Vagina (tissue), 2 donors: ENCODE measurements at regions not wholly inside any gene's neighbourhood (a gene's known extent, or its start where the extent isn't known, plus 50 kb on each side); places are given as distances from the start of the nearest gene placed in this dataset.
"Not testable (repeated sequence)": the region's sequence is repeated elsewhere in the genome, so short reads cannot be mapped to it uniquely, and the experiment has no call there.

ENCODE experiments used
- DNase-seq, 2 donors: peaks; one replicate each; pipeline ENCODE4 v3.0.0-alpha.2; 2017; ENCODE audit errors: extremely low spot score in 2 of 2
- H3K27ac ChIP-seq: fragments of 200-600 bp; sonication (generic); one replicate; pipeline ENCODE4 v1.5.1; 2019
- H3K27me3 ChIP-seq: fragments of 200-600 bp; sonication (generic); one replicate; pipeline ENCODE4 v1.5.1; 2019
- H3K36me3 ChIP-seq, 2 donors: fragments of 200-600 bp; sonication (generic); one replicate each; pipeline ENCODE4 v1.5.1; 2017 to 2019
- H3K4me1 ChIP-seq: fragments of 200-600 bp; sonication (generic); one replicate; pipeline ENCODE4 v1.5.1; 2019
- H3K4me3 ChIP-seq, 2 donors: fragments of 200-600 bp; sonication (generic); 1 replicate in 1 of 2; 2 replicates in 1 of 2; pipeline ENCODE4 v1.5.1; 2016 to 2019
- H3K9me3 ChIP-seq: fragments of 200-600 bp; sonication (generic); one replicate; pipeline ENCODE4 v1.5.1; 2019
- CTCF ChIP-seq, 3 experiments: fragments of 450-650 bp in 2 of 3; fragments of 200-600 bp in 1 of 3; sonication (generic) in 1 of 3; IDR thresholded peaks; one replicate each; pipeline ENCODE4 v1.5.1; 2017 to 2019; ENCODE audit warnings: antibody characterized with exemption in 3 of 3, mild to moderate bottlenecking in 2 of 3, moderate library complexity in 2 of 3
- POLR2A ChIP-seq, 2 donors: fragments of 450-650 bp; IDR thresholded peaks; one replicate each; pipeline ENCODE4 v1.6.1; 2017; ENCODE audit warnings: antibody characterized with exemption in 2 of 2, mild to moderate bottlenecking in 2 of 2, moderate library complexity in 2 of 2
- POLR2AphosphoS5 ChIP-seq, 2 donors: sonication (generic); formaldehyde crosslinking; IDR thresholded peaks; one replicate each; pipeline ENCODE4 v1.9.0; 2017; ENCODE audit warnings: antibody characterized with exemption in 2 of 2, mild to moderate bottlenecking in 2 of 2, low read depth in 1 of 2; ENCODE audit not compliant: insufficient read depth in 1 of 2
- intact Hi-C: fragments of 100-400 bp; cut with DNase I; formaldehyde crosslinking; loops from one replicate; pipeline ENCODE4 v1.15.1; 2023

DNA sequence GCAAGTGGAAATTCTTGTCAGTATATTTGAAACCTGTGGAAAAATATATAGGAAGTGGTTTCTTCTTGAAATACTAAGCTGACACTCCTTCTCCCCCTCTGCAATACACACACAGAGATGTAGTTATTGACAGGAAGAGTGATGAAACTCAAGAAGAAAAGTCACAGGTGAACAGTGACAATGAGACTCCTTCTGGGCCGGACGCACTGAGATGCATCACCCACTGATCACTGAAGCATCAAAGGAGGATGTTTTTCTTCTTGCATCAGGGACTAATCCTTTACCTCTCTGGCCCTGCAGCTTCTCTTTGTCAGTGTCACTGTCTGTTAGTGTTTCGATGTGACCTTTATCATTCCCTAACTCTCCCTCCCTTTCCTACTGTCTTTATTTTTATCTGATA, 1864.2 kb upstream of the C9orf72 start:
- Histone ChIP-seq H3K36me3 (no peaks in the 10 kb centered on the region), H3K27ac (no peak overlapping the region), H3K27me3 (no peaks in the 10 kb centered on the region), H3K9me3 (no peaks in the 10 kb centered on the region), H3K4me1 (no peaks in the 10 kb centered on the region), H3K4me3 (no peak overlapping the region)
- intact Hi-C loops: no loop called here
- DNase-seq: no peak
- TF ChIP-seq POLR2AphosphoS5 (IDR thresholded peaks at IDR 0.05; ENCODE audit: insufficient read depth in 1 of 2, low read depth in 1 of 2) (no peak), POLR2A (IDR thresholded peaks at IDR 0.05) (no peak), CTCF (IDR thresholded peaks at IDR 0.05) (no peak)

DNA sequence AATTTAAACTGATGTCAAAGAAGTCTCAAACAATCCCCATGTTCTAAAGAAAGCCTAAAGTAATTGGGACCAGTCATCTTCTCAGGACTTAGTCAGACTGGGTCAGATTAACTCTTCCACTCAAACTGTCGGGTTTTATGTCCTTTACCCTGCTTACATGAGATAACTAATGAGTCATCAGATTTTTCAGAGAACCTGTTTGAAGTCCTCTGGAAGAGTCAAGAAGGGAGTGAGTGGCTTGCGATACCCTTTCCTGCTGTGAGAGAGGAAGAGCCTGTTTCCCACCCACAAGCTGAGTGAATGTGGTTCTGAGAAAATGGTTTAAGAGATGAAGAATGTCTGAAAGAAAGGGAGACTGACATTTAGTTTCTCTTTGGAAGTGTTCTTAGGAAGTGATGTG, 1866.7 kb upstream of the C9orf72 start:
- Histone ChIP-seq H3K9me3 (no peaks in the 10 kb centered on the region), H3K27ac (no peak overlapping the region), H3K27me3 (no peaks in the 10 kb centered on the region), H3K4me1 (no peaks in the 10 kb centered on the region), H3K4me3 (no peak overlapping the region), H3K36me3 (no peaks in the 10 kb centered on the region)
- DNase-seq: no peak
- TF ChIP-seq POLR2A (IDR thresholded peaks at IDR 0.05): no peak
- TF ChIP-seq CTCF (IDR thresholded peaks at IDR 0.05): no peak
- TF ChIP-seq POLR2AphosphoS5 (IDR thresholded peaks at IDR 0.05; ENCODE audit: insufficient read depth in 1 of 2, low read depth in 1 of 2): no peak
- intact Hi-C loops: no loop called here

- Histone ChIP-seq H3K4me3 (no peak overlapping the region), H3K4me1 (no peaks in the 10 kb centered on the region), H3K27ac (no peak overlapping the region), H3K27me3 (no peaks in the 10 kb centered on the region), H3K36me3 (no peaks in the 10 kb centered on the region), H3K9me3 (no peaks in the 10 kb centered on the region)
- intact Hi-C loops: no loop called here
- DNase-seq: no peak
- TF ChIP-seq CTCF (IDR thresholded peaks at IDR 0.05) (no peak), POLR2AphosphoS5 (IDR thresholded peaks at IDR 0.05; ENCODE audit: insufficient read depth in 1 of 2, low read depth in 1 of 2) (no peak), POLR2A (IDR thresholded peaks at IDR 0.05) (no peak)
Observed at GRCh38 chr9:29440449-29440848, 1867.2 kb upstream of the C9orf72 start.

DNA sequence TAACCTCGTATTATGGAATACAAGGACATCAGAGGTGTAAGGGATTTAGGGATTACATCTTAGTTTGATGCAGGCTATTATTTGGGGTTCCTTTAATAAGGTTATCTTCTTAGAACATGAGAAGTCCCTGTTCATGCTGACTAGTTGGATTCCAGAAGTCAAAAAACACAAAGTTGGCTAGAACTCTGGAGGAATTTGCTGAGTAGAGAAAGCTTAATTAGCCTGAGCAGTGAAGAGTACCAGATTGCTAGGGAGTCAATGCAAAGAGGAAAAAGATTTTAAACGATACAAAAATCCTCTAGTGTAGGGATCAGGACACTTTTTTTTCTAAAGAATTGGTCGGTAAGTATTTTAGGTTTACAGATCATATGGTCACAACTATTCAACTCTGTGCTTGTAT, 1872.5 kb upstream of the C9orf72 start:
- Histone ChIP-seq H3K4me1 (no peaks in the 10 kb centered on the region), H3K27me3 (no peaks in the 10 kb centered on the region), H3K4me3 (no peak overlapping the region), H3K27ac (no peak overlapping the region), H3K9me3 (no peaks in the 10 kb centered on the region), H3K36me3 (no peaks in the 10 kb centered on the region)
- no peak for DNase-seq
- intact Hi-C loops: no loop called here
- no peak for TF ChIP-seq CTCF (IDR thresholded peaks at IDR 0.05)
- no peak for TF ChIP-seq POLR2A (IDR thresholded peaks at IDR 0.05)
- no peak for TF ChIP-seq POLR2AphosphoS5 (IDR thresholded peaks at IDR 0.05; ENCODE audit: insufficient read depth in 1 of 2, low read depth in 1 of 2)

DNA sequence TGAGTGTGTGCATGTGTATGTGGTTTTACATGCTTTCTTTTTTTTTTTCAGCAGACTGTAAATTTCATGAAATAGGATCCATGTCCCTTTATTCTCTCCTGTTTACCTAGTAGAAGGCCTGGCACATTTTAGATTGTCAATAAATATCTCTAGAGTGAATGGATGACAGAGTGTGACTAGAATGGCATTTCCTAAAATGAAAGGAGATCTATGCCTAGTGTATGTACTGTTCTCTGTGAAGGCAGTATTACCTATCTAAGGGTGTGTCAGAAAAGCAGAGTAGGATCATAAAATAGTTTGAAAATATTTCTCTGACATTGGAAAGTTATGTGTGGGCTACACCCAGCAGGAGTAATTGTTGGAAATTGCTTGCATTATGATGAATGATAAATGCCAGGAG, 1876.0 kb upstream of the C9orf72 start:
- no peak for DNase-seq
- TF ChIP-seq CTCF (IDR thresholded peaks at IDR 0.05): no peak
- TF ChIP-seq POLR2A (IDR thresholded peaks at IDR 0.05): no peak
- no peak for TF ChIP-seq POLR2AphosphoS5 (IDR thresholded peaks at IDR 0.05; ENCODE audit: insufficient read depth in 1 of 2, low read depth in 1 of 2)
- Histone ChIP-seq H3K27me3 (no peaks in the 10 kb centered on the region), H3K4me3 (no peak overlapping the region), H3K36me3 (no peaks in the 10 kb centered on the region), H3K4me1 (no peaks in the 10 kb centered on the region), H3K9me3 (no peaks in the 10 kb centered on the region), H3K27ac (no peak overlapping the region)
- intact Hi-C loops: no loop called here

DNA sequence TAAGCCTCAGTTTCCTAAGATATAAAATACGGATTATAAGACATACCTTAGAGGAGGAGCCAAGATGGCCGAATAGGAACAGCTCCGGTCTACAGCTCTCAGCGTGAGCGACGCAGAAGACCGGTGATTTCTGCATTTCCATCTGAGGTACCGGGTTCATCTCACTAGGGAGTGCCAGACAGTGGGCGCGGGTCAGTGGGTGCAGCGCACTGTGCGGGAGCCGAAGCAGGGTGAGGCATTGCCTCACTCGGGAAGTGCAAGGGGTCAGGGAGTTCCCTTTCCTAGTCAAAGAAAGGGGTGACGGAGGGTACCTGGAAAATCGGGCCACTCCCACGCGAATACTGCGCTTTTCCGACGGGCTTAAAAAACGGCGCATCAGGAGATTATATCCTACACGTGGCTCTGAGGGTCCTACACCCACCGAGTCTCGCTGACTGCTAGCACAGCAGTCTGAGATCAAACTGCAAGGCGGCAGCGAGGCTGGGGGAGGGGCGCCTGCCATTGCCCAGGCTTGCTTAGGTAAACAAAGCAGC, 1877.1 kb upstream of the C9orf72 start:
- H3K27ac ChIP-seq, H3K27me3 ChIP-seq, H3K4me3 ChIP-seq, intact Hi-C loops, H3K9me3 ChIP-seq, H3K4me1 ChIP-seq, H3K36me3 ChIP-seq, DNase-seq: not testable (repeated sequence)
